Uterus (tissue), 3 donors: ENCODE measurements at regions not wholly inside any gene's neighbourhood (a gene's known extent, or its start where the extent isn't known, plus 50 kb on each side); places are given as distances from the start of the nearest gene placed in this dataset.

Experiments used
- DNase-seq, 2 donors: peaks; one replicate each; pipeline ENCODE4 v3.0.0-alpha.2; 2019 to 2020
- H3K27ac ChIP-seq, 2 donors: fragments of 200-600 bp; sonication (generic); 1 replicate in 1 of 2; 2 replicates in 1 of 2; pipeline ENCODE4 v1.5.1; 2016 to 2018
- H3K27me3 ChIP-seq, 2 donors: fragments of 200-600 bp; sonication (generic); one replicate each; pipeline ENCODE4 v1.5.1; 2018 to 2019; ENCODE audit warnings: control low read depth in 1 of 2
- H3K36me3 ChIP-seq, 2 donors: fragments of 200-600 bp; sonication (generic); one replicate each; pipeline ENCODE4 v1.5.1; 2019; ENCODE audit warnings: control low read depth in 1 of 2
- H3K4me1 ChIP-seq, 2 donors: fragments of 200-600 bp; sonication (generic); one replicate each; pipeline ENCODE4 v1.5.1; 2018 to 2019; ENCODE audit warnings: control low read depth in 1 of 2
- H3K4me3 ChIP-seq, 2 donors: fragments of 200-600 bp; sonication (generic); 1 replicate in 1 of 2; 2 replicates in 1 of 2; pipeline ENCODE4 v1.5.1; 2018 to 2019; ENCODE audit warnings: mild to moderate bottlenecking in 1 of 2
- H3K9me3 ChIP-seq, 2 donors: fragments of 200-600 bp; sonication (generic); one replicate each; pipeline ENCODE4 v1.5.1; 2019; ENCODE audit warnings: control low read depth in 1 of 2
- CTCF ChIP-seq, 4 experiments: fragments of 200-600 bp in 2 of 4; fragments of 450-650 bp in 2 of 4; sonication (generic) in 2 of 4; IDR thresholded peaks; one replicate each; pipeline ENCODE4 v1.5.1; 2016 to 2019; ENCODE audit warnings: antibody characterized with exemption in 4 of 4, mild to moderate bottlenecking in 2 of 4, moderate library complexity in 1 of 4
- POLR2A ChIP-seq, 2 donors: fragments of 450-650 bp; IDR thresholded peaks; one replicate each; pipeline ENCODE4 v1.6.1; 2016; ENCODE audit warnings: antibody characterized with exemption in 2 of 2, mild to moderate bottlenecking in 1 of 2, moderate library complexity in 1 of 2
- intact Hi-C: fragments of 100-400 bp; cut with DNase I; formaldehyde crosslinking; loops from one replicate; pipeline ENCODE4 v1.15.1; 2023; ENCODE audit warnings: low total_unique reads
- donor health status: DM: yes; HTN: yes; CAD: no.

- TF ChIP-seq POLR2A (IDR thresholded peaks at IDR 0.05) (no peak), CTCF (IDR thresholded peaks at IDR 0.05) (no peak)
- no peak overlapping the region for H3K4me3 ChIP-seq
- no peaks in the 10 kb centered on the region for H3K36me3 ChIP-seq
- H3K27ac ChIP-seq, result no peak overlapping the region
- no peak for DNase-seq
- intact Hi-C loops, result no loop called here
- no peaks in the 10 kb centered on the region for H3K4me1 ChIP-seq
- no peaks in the 10 kb centered on the region for H3K27me3 ChIP-seq
- no peaks in the 10 kb centered on the region for H3K9me3 ChIP-seq
These were observed 307.1 kb upstream of the E2F7 start for GRCh38 chr12:77372494-77372893.

GRCh38 chr12:77372026-77372425, 306.7 kb upstream of the E2F7 start:
- H3K36me3 ChIP-seq, result no peaks in the 10 kb centered on the region
- intact Hi-C loops, result no loop called here

GRCh38 chr12:77368379-77368778, 303.0 kb upstream of the E2F7 start:
- H3K27me3 ChIP-seq, result no peaks in the 10 kb centered on the region
- H3K4me3 ChIP-seq, result no peak overlapping the region
- TF ChIP-seq CTCF (IDR thresholded peaks at IDR 0.05), result no peak
- TF ChIP-seq POLR2A (IDR thresholded peaks at IDR 0.05), result no peak
- H3K36me3 ChIP-seq, result no peaks in the 10 kb centered on the region
- no peak for DNase-seq
- no peak overlapping the region for H3K27ac ChIP-seq
- H3K4me1 ChIP-seq, result no peaks in the 10 kb centered on the region
- intact Hi-C loops, result no loop called here
- H3K9me3 ChIP-seq, result no peaks in the 10 kb centered on the region

More at GRCh38 chr12:77372026-77372425, 306.7 kb upstream of the E2F7 start:
- Histone ChIP-seq H3K27me3 (no peaks in the 10 kb centered on the region), H3K27ac (no peak overlapping the region), H3K4me1 (no peaks in the 10 kb centered on the region), H3K4me3 (no peak overlapping the region), H3K9me3 (no peaks in the 10 kb centered on the region)
- no peak for TF ChIP-seq CTCF (IDR thresholded peaks at IDR 0.05)
- TF ChIP-seq POLR2A (IDR thresholded peaks at IDR 0.05), result no peak
- no peak for DNase-seq

GRCh38 chr12:77366616-77367015, 301.2 kb upstream of the E2F7 start:
- intact Hi-C loops, result no loop called here
- TF ChIP-seq CTCF (IDR thresholded peaks at IDR 0.05), result no peak
- TF ChIP-seq POLR2A (IDR thresholded peaks at IDR 0.05), result no peak
- H3K27me3 ChIP-seq, result no peaks in the 10 kb centered on the region

GRCh38 chr12:77364400-77364799, 299.0 kb upstream of the E2F7 start:
- H3K9me3 ChIP-seq, result no peaks in the 10 kb centered on the region
- no peak overlapping the region for H3K4me3 ChIP-seq
- TF ChIP-seq CTCF (IDR thresholded peaks at IDR 0.05), result no peak
- TF ChIP-seq POLR2A (IDR thresholded peaks at IDR 0.05), result no peak
- intact Hi-C loops, result no loop called here
- no peak overlapping the region for H3K27ac ChIP-seq
- no peaks in the 10 kb centered on the region for H3K36me3 ChIP-seq
- DNase-seq, result no peak
- H3K27me3 ChIP-seq, result no peaks in the 10 kb centered on the region
- H3K4me1 ChIP-seq, result no peaks in the 10 kb centered on the region

More at GRCh38 chr12:77366616-77367015, 301.2 kb upstream of the E2F7 start:
- Histone ChIP-seq H3K36me3 (no peaks in the 10 kb centered on the region), H3K4me3 (no peak overlapping the region), H3K4me1 (no peaks in the 10 kb centered on the region), H3K27ac (no peak overlapping the region), H3K9me3 (no peaks in the 10 kb centered on the region)
- no peak for DNase-seq
